ENCODE measurements at regions not wholly inside any gene's neighbourhood (a gene's known extent, or its start where the extent isn't known, plus 50 kb on each side); places are given as distances from the start of the nearest gene placed in this dataset.

GRCh38 chr4:175422331-175422730 lies 389.7 kb downstream of the GPM6A start:
- intact Hi-C loops (cut with DNase I): no loop called here
- WGBS, 2 donors: 87 to 90% methylated on average over 2 of the region's 2 CpGs
- no peak for TF ChIP-seq POLR2A (IDR thresholded peaks at IDR 0.05)
- no peak for TF ChIP-seq CTCF (IDR thresholded peaks at IDR 0.05)
- Histone ChIP-seq H3K4me1 (no peaks in the 10 kb centered on the region), H3K36me3 (no peaks in the 10 kb centered on the region), H3K4me3 (replicated peaks in 1 of 3) (no peak overlapping the region), H3K9me3 (no peaks in the 10 kb centered on the region), H3K27me3 (no peaks in the 10 kb centered on the region), H3K27ac (no peak overlapping the region)
- DNase-seq: no peak

DNA sequence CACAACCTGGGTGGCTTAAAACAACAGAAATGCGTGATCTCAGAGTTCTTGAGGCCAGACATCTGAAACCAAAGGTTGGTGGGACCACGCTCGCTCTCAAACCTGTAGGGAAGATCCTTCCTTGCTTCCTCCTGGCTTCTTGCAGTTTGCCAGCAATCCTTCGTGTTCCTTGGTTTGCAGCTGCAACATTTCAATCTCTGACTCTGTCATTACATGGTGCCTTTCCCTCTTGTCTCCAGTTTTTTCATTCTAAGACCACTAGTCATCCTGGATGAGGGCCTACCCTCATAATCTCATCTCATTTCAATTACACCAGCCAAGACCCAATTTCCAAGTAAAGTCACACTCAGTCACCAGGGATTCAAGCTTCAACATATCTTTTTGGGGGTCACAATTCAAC lies 388.0 kb downstream of the GPM6A start:
- no peaks in the 10 kb centered on the region for H3K4me1 ChIP-seq
- TF ChIP-seq POLR2A (IDR thresholded peaks at IDR 0.05): no peak
- TF ChIP-seq CTCF (IDR thresholded peaks at IDR 0.05): no peak
- H3K27me3 ChIP-seq: no peaks in the 10 kb centered on the region
- H3K27ac ChIP-seq: no peak overlapping the region
- H3K36me3 ChIP-seq: no peaks in the 10 kb centered on the region
- H3K9me3 ChIP-seq: no peaks in the 10 kb centered on the region
- H3K4me3 ChIP-seq (replicated peaks in 1 of 3): no peak overlapping the region
- WGBS, 2 donors: 78 to 80% methylated on average over 4 of the region's 4 CpGs
- intact Hi-C loops (cut with DNase I): no loop called here
- DNase-seq: no peak

GRCh38 chr4:175427751-175428150 lies 384.3 kb downstream of the GPM6A start:
- WGBS, 2 donors: 59 to 96% methylated on average over 33 of the region's 44 CpGs
- Histone ChIP-seq H3K4me3 (replicated peaks in 1 of 3) (no peak overlapping the region), H3K27ac (no peak overlapping the region), H3K9me3 (no peaks in the 10 kb centered on the region), H3K4me1 (no peaks in the 10 kb centered on the region), H3K36me3 (no peaks in the 10 kb centered on the region), H3K27me3 (no peaks in the 10 kb centered on the region)
- TF ChIP-seq CTCF (IDR thresholded peaks at IDR 0.05) (no peak), POLR2A (IDR thresholded peaks at IDR 0.05) (no peak)
- peak; percentile 5 to 6 for DNase-seq
- intact Hi-C loops (cut with DNase I): no loop called here

GRCh38 chr4:175431694-175432093 lies 380.4 kb downstream of the GPM6A start:
- H3K9me3 ChIP-seq: no peaks in the 10 kb centered on the region
- H3K36me3 ChIP-seq: no peaks in the 10 kb centered on the region
- no peak for DNase-seq
- TF ChIP-seq CTCF (IDR thresholded peaks at IDR 0.05) (no peak), POLR2A (IDR thresholded peaks at IDR 0.05) (no peak)
- no peaks in the 10 kb centered on the region for H3K4me1 ChIP-seq
- no peaks in the 10 kb centered on the region for H3K27me3 ChIP-seq
- H3K4me3 ChIP-seq (replicated peaks in 1 of 3): no peak overlapping the region
- no peak overlapping the region for H3K27ac ChIP-seq
- intact Hi-C loops (cut with DNase I): no loop called here
- WGBS, 2 donors: 79 to 84% methylated on average over 1 of the region's 1 CpG

- no peaks in the 10 kb centered on the region for H3K36me3 ChIP-seq
- no peak for TF ChIP-seq CTCF (IDR thresholded peaks at IDR 0.05)
- intact Hi-C loops (cut with DNase I): no loop called here
- 66 to 81% methylated on average over 4 of the region's 4 CpGs for WGBS, 2 donors
- H3K9me3 ChIP-seq: no peaks in the 10 kb centered on the region
- no peaks in the 10 kb centered on the region for H3K4me1 ChIP-seq
- no peaks in the 10 kb centered on the region for H3K27me3 ChIP-seq
- no peak overlapping the region for H3K27ac ChIP-seq
- no peak overlapping the region for H3K4me3 ChIP-seq (replicated peaks in 1 of 3)
- no peak for DNase-seq
These were observed 376.7 kb downstream of the GPM6A start for GRCh38 chr4:175435381-175435783.

All from thyroid gland (tissue), 4 donors.